Stomach (tissue), 4 donors: ENCODE measurements at regions not wholly inside any gene's neighbourhood (a gene's known extent, or its start where the extent isn't known, plus 50 kb on each side); places are given as distances from the start of the nearest gene placed in this dataset.

Source experiments
- CTCF ChIP-seq, 7 experiments: fragments of 450-650 bp in 4 of 7; fragments of 200-600 bp in 3 of 7; sonication (generic) in 3 of 7; IDR thresholded peaks; one replicate each; pipeline ENCODE4 v1.5.1; 2016 to 2019; ENCODE audit warnings: antibody characterized with exemption in 7 of 7, control low read depth in 2 of 7, mild to moderate bottlenecking in 1 of 7
- EP300 ChIP-seq: sonication (generic); formaldehyde crosslinking; IDR thresholded peaks from one replicate; pipeline ENCODE4 v1.6.1; 2017; ENCODE audit warnings: antibody characterized with exemption
- POLR2A ChIP-seq, 4 donors: fragments of 450-650 bp; IDR thresholded peaks; one replicate each; pipeline ENCODE4 v1.6.1; 2016; ENCODE audit warnings: antibody characterized with exemption in 4 of 4, control low read depth in 2 of 4, mild to moderate bottlenecking in 1 of 4, moderate library complexity in 1 of 4

DNA sequence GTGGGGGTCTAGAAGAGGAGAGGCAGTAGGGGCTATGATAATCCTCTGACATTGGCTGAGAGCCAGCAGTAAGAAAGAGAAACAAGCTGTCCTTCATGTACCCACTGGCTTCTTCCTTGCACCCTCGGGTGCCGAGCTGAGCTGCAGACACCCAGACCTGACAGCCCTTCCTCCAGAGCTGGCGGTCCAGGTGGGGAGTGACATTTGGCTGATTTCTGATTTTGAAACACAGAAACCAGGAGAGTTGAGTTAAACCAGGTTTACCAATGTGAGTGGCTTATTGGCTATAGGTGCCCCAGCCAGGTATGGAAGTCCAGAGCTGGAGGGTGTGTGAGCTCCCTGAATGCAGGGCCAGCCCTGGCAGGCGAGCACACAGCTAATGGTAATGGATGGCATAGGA lies 59.2 kb downstream of the GADD45G start:
- TF ChIP-seq EP300 = no peak
- TF ChIP-seq CTCF (IDR thresholded peaks at IDR 0.05) = no peak
- no peak for TF ChIP-seq POLR2A (IDR thresholded peaks at IDR 0.05)
